Loucy (cell line): ENCODE measurements at regions not wholly inside any gene's neighbourhood (a gene's known extent, or its start where the extent isn't known, plus 50 kb on each side); places are given as distances from the start of the nearest gene placed in this dataset.

Experiments
- CTCF ChIP-seq: fragments of 200-600 bp; sonication (generic); conservative IDR thresholded peaks from 2 replicates; pipeline ENCODE4 v1.5.1; 2014; ENCODE audit warnings: mild to moderate bottlenecking, antibody characterized with exemption, low read length
- EZH2phosphoT487 ChIP-seq: fragments of 200-600 bp; IDR thresholded peaks from 2 replicates; pipeline ENCODE4 v1.6.1; 2018; ENCODE audit warnings: antibody characterized with exemption, mild to moderate bottlenecking, moderate library complexity, borderline replicate concordance

- no peak for TF ChIP-seq CTCF
- TF ChIP-seq EZH2phosphoT487, result no peak
Measured at GRCh38 chr2:144983107-144983506, 463.2 kb upstream of the ZEB2 start.
